GM12801 (cell line): ENCODE measurements at regions not wholly inside any gene's neighbourhood (a gene's known extent, or its start where the extent isn't known, plus 50 kb on each side); places are given as distances from the start of the nearest gene placed in this dataset.

Source experiments
- TF ChIP-seq, protein P1 (sequence below): IDR thresholded peaks from one replicate; pipeline ENCODE4 v1.5.1; 2011; ENCODE audit warnings: control low read depth; ENCODE audit not compliant: insufficient read length; ENCODE audit errors: extremely low read depth

DNA sequence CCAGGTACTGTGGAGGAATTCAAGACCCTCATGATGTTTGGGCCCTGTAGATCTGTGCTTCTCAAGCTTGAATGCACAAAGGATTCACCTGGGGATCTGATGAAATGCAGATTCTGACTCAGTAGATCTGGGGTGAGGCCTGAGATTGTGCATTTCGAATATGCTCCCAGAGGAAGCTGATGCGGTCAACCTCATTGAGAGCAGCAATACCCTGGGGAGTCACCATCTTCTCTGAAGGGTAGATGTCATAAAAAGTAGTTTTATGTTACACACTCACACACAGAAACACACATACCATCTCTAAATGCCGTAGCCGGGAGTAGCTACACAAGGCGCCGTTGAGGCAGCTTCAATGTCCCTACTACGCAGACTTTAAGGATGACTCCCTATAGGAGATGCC is 55.8 kb upstream of the CPEB4 start:
- TF ChIP-seq, protein P1, sequence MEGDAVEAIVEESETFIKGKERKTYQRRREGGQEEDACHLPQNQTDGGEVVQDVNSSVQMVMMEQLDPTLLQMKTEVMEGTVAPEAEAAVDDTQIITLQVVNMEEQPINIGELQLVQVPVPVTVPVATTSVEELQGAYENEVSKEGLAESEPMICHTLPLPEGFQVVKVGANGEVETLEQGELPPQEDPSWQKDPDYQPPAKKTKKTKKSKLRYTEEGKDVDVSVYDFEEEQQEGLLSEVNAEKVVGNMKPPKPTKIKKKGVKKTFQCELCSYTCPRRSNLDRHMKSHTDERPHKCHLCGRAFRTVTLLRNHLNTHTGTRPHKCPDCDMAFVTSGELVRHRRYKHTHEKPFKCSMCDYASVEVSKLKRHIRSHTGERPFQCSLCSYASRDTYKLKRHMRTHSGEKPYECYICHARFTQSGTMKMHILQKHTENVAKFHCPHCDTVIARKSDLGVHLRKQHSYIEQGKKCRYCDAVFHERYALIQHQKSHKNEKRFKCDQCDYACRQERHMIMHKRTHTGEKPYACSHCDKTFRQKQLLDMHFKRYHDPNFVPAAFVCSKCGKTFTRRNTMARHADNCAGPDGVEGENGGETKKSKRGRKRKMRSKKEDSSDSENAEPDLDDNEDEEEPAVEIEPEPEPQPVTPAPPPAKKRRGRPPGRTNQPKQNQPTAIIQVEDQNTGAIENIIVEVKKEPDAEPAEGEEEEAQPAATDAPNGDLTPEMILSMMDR: no peak

DNA sequence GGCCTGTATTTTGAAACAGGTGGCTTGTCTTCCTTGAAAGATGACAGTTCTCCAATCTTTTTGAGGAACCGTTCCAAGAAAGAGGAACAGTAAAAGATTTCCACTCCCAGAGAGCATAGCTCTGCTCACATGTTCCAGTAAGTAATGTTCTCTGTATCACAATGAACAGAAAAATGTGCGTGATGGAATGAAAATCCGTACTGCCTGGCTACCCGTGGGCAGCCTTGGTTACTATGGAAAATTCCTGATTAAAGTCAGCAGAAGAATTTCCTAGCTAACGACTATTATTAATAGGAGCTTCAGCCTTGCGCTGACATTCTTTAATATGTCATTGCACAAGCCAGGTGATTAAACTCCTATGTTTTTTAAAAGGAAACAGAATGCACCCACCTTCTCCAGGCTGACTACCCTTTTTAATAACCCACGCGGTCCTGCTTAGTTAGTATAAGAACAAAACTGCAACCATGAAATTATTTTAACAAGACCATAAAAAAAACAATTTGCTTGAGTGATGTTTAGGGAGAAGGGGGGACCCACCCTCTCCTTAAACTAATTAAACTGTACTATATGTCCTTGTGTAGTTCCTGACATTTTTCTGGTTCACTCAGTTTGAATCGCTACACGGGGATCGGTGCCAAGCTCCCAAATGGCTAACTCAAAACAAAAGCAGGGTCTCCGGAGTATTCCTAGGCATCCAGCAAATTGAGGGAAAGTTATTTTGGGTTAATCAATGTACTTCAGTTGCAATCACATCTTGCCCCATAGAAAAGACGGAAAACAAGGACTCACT is 54.8 kb upstream of the CPEB4 start:
- TF ChIP-seq, protein P1: no peak

DNA sequence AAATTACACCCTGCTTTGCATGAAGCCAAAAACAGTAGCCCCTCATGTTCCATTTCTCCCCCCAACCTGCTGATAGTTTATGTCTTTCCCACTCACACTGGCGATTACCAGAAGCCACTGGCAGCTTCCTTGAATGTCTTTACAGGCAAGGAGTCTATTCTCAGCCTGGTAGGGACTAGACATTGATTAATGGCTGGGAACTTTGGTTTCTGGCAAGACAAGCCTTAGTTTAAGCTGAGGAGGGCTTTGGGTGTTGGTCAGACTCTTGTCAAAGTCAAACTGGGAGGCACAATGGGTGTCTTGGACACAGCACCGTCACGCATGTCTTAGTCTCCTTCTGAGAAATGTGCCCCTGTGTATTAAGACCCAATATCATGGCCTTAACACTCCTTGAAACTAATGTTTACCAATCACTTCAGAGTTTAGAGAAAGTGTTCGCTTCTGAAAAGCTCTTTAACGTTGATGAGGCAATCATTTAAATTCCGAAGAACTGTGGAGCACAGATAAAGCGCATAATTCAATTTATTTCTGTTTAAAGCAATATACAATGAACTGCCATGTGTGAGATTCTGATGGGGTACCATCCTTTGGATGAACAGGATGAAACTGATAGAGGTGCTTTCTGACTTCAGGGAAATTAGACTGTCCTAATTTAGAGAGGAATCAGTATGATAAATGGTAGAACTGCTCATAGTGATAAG is 53.9 kb upstream of the CPEB4 start:
- TF ChIP-seq, protein P1: no peak

DNA sequence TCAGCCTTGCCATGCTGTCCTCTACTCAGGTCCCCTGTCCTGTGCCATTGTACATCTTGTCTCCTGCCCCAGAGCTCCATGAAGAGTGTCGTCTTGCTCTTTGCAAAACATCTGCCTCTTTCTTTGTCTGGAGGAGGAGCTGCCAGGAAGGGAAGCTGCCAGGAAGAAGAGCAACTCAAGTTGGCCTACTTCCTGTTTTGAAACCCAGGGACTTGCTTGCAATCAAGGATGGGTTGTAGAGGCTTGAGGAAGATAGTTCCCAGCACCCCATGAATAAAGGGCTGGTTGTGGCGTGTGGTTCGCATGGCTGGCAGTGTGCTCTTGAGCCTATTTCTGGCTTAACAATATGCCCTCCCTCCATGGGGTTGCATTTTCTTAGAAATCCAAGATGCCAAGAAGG is 53.0 kb upstream of the CPEB4 start:
- TF ChIP-seq, protein P1: no peak

DNA sequence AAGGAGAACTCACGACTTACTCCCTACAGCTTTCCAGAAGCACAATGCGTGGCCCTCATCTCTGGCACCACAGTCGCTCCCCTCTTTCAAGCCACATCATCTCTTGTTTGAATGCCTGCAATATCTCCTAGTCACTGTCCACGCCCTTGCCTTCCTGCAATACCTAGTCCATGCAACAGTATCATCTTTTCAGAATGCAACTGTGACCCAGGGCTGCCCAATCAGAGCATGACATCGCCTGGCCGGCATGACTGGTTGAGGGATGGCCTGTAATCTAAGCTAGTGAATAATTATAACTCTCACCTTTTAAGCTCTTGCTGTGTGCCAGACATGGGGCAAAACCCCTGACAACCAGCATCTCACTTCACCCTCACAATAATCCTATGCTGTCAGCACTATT is 52.5 kb upstream of the CPEB4 start:
- TF ChIP-seq, protein P1: no peak

DNA sequence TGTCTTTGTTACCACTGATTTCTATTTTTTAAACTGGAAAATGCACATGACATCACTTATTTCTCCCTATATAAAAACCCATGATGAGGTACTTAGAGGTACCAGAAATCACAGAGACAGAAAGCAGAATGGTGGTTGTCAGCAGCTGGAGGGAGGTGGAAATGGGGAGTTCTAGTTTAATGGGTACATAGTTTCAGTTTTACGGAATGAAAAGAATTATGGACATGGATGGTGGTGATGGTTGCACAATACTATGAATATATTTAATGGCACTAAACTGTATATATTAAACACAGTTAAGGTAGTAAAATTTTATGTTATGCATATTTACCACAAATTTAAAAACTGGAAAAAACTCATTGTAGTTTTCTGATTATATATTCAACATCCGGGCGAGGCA is 50.5 kb upstream of the CPEB4 start:
- TF ChIP-seq, protein P1: no peak
